ENCODE measurements at regions not wholly inside any gene's neighbourhood (a gene's known extent, or its start where the extent isn't known, plus 50 kb on each side); places are given as distances from the start of the nearest gene placed in this dataset.

DNA sequence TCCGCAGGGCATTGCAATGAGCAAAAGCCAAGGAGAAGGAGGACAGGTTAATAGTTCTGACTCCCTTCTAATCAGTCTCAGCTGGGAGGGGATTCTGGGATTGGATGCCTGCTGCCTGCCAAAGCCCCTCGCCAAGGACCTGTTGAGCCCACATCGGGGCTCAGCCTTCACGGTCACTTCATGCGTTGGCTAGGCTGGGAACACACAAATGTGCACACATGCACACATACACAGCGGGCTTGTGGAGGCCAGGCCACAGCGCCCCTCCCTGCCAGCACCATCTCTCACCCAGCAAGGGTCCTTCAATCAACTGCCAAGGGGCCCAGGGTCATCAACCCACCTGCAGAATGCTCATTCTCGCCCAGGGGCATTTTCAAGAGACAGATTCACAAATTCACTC is 113.9 kb downstream of the C5orf15 start:
- no peak for DNase-seq (ENCODE audit: low spot score)

DNA sequence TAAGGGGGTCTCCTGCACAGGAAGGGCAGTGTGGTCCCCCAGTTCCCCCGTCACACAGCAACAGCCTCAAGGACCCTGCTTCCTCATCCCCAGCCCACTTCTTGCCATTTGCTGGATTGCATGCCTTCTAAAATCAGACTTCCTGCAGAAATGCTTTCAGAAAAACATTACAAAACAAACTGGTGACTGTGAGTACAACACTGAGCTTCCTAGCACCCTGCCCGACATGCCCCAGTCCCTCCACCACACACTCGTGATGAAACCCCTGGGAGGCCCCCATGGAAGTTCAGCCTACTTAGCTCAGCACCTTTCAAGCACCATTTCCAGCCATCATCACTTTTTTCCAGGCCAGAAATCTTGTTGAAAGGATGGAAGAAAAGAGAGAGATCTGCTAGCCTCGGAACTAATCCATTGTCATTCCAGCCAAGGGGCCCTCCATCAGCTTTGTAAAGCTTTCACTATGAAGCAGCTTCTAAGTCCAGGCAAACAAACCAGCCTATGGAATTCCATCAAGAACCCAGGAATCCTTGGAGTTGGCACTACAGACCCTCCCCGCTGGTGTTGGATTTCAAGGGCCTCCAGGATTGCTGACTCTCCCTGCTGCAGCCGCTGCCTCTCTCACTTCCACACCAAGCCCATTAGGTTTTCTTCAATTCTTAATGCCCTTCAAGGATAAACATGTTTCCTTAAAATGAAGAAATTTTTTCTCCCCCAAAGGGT is 114.6 kb downstream of the C5orf15 start:
- DNase-seq (ENCODE audit: low spot score), result no peak

DNA sequence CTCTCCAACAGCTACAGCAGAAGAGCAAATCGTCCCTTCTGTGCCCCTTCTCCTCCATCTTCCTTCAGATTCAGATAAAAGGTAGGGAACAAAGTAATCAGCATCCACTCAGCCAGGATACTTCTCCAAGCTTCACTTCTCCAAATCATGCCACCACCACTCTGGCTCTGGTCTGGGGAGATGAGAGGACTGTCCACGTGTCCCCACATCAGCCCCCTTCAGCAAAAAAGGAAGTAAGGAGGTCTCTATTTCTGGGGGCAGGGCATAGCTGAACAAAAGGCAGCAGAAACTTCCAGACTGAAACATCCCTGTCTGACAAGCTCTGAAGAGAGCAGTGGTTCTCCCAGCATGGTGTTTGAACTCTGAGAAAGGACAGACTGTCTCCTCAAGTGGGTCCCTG is 116.9 kb downstream of the C5orf15 start:
- DNase-seq (ENCODE audit: low spot score), result peak; percentile 21

DNA sequence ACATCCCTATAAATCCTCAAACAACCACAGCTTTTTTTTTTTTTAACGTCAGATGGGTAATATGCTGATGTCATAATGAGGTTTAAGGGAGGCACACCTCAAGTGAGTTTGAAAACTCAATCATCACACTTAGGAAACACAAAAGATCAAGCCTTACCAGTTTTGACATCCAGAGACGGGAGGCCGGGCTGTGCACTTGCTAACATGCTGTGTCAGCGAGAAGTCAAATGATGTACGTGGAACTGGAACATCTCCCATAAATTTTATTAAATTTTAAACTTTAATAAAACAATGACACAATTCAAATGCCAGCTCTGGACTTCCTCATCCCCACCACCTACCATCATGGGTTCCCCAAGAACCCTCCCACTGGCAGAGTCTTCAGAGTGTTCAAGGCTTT is 117.6 kb downstream of the C5orf15 start:
- no peak for DNase-seq (ENCODE audit: low spot score)

DNA sequence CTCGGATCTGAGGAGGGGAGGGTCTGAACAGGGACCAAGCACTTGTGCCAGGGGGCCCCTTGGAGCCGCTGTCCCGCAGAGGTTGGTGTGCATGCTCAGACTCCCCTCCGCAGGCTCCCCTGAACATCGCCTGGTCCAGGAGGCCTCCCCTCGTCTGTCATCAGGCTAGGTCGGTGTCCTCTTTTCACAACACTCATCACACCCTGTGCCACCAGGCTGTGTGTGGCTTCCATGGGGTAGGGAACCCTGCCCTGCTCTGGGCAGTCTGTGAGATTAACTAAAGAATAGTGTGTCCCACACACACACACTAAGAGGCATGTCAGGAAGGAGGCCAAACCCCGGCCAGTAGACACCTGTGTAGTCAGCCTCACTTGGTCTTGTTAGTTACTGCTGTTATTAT is 119.3 kb downstream of the C5orf15 start:
- no peak for DNase-seq (ENCODE audit: low spot score)

DNA sequence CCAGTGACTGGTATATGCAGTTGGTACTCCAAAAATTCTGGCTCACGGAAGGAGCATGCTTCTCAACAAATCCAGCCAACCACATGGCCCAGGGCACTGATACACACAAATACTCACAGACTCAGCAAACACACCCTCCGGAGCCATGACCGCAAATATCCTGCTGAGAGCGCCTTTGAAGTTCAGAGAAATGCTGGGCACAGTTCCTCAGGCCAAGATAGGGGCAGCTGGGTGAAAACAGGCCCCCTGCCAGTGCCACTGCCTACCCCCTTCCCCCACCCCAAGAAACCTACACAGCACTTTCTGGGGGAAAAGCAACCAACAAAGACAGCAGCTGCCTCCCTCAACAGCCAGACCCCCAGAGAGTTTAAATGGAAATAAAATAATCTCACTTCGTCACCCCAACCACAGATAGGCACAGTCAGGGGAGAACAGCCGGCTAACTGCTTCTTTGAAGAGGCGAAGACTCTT is 120.0 kb downstream of the C5orf15 start:
- DNase-seq (ENCODE audit: low spot score), result no peak

DNA sequence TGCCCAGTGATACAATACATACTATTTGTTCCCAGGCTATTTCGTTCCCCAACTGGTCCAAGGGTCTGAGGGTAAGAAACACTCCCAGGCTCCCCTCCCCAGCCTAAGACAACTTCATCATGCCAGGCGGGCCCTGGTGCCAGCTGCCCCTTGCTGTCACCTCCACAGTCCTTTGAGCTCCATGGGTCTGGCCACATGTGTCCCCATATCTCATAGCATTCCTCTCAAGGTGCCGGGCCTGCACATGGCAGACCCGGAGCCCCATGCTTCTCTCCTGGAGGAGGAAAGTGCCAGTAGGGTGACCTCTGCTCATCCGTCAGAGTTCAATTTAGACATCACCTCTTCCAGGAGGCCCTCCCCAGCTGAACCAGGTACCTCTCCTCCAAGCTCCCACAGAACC is 120.5 kb downstream of the C5orf15 start:
- no peak for DNase-seq (ENCODE audit: low spot score)

DNA sequence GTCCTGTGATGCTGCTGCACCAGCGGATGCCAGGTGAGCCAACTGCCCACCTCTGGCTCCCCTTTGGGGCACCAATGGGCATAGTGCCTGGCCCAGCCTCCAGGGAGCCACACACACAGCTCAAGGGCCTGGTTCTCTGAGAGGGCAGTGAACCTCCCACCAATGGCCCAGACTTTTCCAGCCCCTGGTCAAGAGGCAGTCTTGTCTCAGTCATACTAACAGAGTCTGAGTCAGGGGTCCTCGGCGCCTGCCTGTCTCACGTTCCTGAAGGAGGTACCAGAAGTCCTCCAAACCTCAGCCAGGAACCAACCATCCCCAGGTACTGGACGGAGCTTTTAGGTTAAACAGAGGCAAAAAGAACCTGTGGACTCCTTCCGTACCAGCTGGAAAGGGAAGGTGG is 121.1 kb downstream of the C5orf15 start:
- DNase-seq (ENCODE audit: low spot score), result no peak

DNA sequence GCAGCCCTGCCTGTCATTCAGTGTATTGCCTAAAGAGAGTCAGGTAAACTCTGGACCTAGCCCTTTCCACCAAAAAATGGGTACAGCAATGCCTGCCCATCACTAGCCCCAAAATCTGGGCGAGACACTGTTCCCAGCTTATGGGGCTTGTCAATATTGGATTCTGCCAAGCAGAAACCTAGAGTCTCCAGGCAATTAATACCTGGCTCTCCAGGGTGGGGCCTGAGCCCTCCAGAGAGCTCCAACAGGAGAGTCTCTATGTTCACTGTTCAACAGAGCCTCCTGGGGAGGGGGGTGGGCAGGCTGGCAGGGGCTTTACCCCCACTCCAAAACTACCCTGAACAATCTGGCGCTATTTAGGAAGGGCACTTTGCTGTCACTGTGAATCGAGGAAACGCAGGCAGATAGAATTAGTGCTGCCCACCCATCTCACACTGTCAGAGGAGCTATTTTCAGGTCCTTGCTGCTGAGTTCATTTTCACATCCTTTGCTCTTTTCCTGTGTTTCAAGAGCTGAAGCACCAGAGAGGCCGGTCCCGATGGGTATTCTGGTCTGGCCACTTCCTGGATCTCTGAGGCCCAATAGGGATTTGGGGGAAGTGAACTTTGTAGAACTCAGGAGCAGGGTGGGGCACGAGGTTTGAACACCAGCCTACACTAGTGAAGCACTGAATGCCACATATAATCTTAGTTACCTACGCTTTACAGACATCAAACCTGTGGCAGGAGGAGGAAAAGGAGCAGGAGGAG is 121.8 kb downstream of the C5orf15 start:
- peak; percentile 38 for DNase-seq (ENCODE audit: low spot score)

DNA sequence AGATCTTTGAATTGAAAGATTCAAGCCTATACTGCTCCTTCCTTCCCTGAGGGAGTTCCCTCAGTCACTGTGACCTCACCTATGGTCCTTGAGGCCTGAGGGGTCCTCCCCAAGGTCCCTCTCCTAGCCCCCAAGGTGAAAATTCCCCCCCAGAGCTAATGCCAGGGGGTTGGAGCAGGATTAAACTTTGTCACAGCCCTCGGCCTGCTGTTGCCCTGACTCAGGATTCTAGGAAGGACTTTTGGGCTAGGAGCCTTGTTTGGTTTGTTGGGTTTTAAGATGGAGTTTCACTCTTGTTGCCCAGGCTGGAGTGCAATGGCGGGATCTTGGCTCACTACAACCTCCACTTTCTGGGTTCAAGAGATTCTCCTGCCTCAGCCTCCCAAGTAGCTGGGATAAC is 123.2 kb downstream of the C5orf15 start:
- no peak for DNase-seq (ENCODE audit: low spot score)

DNA sequence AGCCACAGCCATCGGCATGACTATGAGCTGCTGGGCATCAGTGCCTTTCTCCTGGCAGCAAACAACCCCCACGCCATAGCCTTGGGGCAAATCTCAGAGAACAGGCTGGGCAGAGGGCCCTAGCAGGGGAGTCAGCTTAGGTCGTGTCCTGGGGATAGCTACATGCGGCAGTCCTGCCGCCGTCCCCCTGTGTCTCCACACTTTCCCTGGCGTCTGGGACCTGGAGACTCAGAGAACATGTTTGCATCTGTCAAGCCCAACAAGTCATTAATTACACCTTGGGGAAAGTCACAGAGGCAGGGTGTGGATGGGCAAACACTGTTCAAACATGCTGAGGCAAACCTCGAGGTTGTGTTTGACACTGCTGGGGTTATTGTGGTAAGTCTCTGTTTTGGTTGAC is 123.6 kb downstream of the C5orf15 start:
- DNase-seq (ENCODE audit: low spot score), result no peak

DNA sequence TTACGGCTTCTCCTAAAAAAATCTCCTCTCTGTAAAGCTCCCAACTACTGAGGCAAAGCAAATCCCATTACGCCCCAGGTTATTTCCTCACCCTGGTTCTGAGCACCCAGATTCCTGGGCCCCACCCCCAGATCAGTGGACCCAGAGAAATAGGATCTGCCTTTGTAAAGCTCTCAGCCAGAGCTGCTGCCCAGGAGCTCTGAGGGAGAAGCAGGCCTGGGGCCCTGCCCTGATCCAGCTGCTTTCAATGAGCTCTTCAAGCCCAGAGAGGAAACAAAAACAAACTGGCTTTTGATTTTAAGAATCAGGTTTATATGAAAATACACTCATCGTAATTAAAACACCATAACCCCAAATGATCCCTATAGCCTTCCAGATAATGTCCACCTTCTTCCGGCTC is 124.5 kb downstream of the C5orf15 start:
- no peak for DNase-seq (ENCODE audit: low spot score)

DNA sequence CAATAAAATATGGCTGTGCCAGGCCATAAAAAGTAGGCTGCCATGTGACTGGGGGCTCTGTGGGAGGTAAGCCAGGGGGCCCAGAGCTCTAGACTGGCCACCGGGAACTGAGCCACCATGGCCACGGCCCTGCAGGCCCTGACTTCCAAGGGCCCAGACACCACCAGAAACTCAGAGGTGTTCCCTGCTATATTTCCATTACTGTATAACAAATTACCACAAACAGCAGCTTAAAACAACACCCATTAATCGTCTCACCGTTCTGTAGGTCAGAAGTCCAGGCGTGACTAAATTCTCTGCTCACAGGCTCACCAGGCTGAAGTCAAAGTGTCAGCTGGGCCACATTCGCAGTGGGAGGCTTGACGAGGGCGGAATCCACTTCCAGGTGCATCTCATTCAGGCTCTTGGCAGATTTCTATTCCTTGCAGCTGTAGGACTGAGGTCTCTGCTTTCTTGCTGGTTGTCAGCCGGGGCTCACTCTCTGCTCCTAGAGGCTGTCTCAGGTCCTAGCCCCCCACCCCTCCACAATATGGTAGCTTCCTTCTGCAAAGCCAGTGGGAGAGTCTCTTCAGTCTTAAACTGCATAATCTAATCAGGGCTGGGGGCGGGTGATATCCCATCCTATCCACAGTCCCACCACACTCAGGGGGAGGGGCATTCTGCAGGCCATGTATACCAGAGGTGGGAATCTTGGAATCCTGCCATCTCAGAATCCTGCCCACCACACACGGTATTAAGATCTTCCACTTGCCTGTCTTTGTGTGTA is 125.4 kb downstream of the C5orf15 start:
- no peak for DNase-seq (ENCODE audit: low spot score)

DNA sequence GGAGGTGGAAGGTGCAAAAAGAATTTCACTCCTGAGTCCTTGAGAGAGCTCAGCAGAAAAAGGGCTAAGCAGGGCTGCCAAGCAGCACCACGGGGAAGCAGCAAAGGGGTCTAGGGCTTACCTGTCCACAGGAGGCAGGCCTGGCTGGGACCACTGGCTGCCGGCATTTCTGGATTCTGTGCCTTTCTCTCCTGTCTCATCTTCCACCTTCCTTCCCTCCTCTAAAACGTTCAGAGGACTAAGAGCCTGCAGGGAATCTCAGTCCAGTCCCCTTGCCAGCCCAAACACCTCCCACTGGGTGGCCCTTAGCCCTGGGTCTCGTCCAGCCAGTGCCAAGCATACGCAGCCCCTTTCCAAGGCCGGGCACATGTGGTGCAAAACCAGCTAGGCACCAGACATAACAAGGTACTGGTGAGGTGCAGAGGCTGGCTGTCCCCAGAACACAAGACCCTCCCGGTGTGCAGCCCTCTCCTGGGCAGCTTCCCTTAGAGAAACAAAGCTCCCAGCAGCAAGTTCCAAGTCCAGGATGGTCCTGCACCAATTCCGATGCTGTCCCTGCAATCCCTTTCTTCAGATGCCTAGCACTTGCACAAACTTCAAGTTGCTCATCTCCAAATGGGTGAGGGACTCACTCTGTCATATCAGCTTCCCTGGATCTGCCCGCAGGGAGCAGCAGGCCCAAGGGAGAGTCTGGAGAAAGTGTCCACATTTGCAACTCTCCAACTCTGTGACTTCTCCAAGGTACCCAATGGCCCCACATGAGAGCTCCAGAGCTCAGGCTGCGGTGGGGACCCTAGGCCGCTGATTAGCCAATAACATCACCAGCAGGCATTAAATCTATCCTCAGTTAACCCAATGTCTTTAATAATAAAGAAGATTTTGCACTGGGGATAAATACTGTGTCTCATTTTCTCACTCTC is 126.3 kb downstream of the C5orf15 start:
- no peak for DNase-seq (ENCODE audit: low spot score)

DNA sequence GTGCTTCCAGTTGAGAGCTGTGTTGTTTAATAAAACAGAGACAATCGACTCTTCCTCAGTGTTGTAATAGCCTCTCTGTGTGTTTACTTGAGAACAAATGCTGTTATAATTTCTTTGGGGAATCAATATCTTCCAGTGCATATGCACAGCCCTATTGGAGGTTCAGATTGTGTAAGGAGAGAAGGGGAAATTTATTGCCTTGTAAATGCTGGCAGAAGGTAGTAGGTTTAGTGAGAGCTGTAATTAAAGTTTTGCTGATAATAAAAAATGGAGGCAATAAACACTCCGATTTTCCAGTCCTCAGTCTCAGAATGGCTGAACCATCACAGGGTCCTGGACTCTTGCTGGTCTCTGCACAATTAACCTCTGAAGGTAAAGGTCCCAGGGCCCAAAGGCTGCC is 128.3 kb downstream of the C5orf15 start:
- DNase-seq (ENCODE audit: low spot score), result no peak

DNA sequence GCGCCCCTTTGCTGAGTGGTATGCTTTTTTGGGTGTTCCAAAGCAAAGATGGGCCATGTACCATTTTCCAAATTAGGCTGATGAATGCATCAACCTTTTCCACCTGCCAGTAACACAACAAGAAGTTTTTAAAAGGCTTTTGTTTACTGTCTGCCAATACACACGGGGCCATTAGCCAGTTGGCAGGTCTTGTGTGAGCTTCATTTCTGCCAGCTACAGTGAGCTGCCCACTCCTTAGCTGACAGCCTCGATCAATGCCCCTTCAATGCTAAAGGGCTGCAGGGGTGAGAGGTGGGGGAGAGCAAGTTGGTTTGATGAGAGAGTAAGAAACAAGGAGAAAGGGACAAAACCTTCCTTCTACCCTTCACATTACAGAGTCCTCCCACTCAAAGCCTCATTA is 128.7 kb downstream of the C5orf15 start:
- no peak for DNase-seq (ENCODE audit: low spot score)

DNA sequence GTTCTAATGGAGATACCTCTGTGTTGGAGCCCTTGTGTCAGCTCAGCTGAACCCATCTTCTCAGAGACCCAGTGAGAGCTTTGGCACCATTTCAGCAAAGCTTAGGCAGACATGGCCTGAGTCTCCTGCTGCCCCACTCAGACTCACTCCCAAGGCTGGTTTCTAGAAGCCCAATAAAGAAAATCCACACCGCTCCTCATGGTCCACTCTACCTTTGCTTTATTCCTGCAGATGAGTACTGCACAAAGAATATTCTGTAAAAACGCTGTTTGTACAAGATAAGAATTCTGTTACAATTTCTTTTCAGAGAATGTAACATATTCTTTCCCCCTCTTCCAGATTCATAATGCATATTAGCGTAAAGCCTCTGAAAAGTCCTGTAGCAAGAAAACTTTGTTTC is 129.3 kb downstream of the C5orf15 start:
- DNase-seq (ENCODE audit: low spot score), result no peak

DNA sequence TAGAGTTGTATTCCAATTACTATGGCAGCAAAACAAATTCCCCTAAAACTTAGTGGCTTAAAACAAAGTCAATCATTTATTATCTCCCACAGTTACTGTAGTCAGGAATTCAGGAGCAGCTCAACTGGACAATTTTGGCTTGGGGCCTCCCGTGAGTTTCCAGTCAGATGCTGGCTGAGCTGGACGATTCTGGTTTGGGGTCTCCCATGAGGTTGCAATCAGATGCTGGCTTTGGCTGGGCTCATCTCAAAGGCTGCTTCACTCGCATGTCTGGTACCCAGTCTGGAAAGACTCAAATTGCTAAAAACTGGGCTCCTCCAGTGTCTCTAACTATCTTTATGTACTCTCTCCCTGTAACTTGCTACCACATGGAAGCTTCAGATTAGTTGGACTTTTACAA is 130.1 kb downstream of the C5orf15 start:
- DNase-seq (ENCODE audit: low spot score), result no peak

DNA sequence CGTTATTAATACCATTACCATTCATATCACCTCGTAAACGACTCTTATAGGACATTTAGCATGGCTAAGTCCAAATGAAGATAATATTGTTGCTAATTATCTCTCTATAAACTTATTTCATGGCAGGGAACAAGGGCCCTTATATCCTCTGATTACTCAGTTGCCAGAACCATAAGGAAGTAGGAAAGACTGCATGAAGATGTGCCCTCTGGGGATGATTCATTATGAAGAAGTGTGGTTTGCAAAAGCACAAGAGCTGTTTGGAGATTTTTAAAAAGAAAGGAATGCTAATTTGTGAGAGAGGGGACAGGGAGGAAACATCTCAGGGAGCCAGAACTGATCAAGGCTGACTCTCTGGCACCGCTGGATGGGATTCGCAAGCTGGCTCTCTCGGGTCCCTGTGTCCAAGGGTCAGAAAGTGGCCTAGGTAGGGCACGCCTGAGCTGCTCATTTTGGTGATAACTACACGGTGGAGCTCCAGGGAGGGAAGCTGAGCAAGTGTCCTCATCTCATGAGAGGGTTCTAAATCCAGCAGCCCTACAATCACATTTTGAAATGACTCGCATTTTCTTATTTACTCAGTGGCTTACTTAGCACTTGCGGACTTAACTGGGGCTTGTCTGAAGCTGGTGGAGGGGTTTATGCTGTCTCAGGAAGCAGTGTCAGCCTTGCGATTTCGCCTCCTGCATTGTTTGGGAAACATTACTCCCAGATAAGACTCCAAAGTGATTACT is 136.8 kb downstream of the C5orf15 start:
- DNase-seq (ENCODE audit: low spot score), result no peak

DNA sequence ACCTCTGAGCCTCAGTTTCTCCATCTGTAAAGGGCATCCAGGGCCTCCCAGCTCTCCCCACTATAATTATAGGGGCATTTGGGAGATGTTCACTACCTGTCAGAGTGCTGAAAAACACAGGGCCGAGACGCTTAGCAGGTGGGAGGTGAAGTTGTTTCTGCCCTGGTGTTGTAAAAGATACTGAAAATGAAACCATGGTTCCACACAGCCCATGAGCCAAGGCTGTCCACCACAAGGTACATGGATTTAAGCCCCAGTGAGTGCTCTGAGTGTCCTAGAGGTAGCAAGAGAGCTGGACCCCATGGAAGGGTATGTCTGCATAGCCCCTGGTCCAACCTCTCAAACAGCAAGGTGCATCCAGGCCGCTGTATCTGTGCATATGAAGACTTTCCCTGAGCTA is 137.5 kb downstream of the C5orf15 start:
- DNase-seq (ENCODE audit: low spot score), result no peak

DNA sequence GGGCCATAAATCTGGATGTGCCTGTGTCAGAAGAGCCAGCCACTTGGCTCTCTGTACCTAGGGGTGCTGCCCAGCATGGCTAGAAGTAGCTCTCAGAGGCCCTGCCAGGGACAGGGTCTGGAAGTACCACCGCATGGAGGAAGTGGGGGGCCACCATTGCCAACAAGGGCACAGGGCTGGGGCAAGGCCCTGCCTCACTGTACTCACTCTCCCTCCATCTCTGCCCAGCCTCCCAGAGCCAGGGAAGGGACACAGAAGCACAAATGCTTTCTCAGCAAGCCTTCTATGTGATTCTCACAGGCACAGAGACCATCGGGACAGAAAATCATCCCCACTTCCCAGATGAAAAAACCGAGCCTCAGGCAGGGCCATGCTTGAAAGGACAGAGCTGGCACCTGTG is 138.1 kb downstream of the C5orf15 start:
- DNase-seq (ENCODE audit: low spot score), result no peak
